Right atrium auricular region (tissue), 2 donors: ENCODE measurements at regions not wholly inside any gene's neighbourhood (a gene's known extent, or its start where the extent isn't known, plus 50 kb on each side); places are given as distances from the start of the nearest gene placed in this dataset.

Source experiments
- DNase-seq: peaks from one replicate; pipeline ENCODE4 v3.0.0-alpha.2; 2019; ENCODE audit warnings: low spot score
- H3K27ac ChIP-seq, 2 donors: fragments of 200-600 bp; sonication (generic); 1 replicate in 1 of 2; 2 replicates in 1 of 2; pipeline ENCODE4 v1.5.1; 2016 to 2019
- H3K27me3 ChIP-seq, 2 donors: fragments of 200-600 bp; sonication (generic); one replicate each; pipeline versions ENCODE4 v1.5.1 to v1.6.0; 2017 to 2019
- H3K36me3 ChIP-seq: fragments of 200-600 bp; sonication (generic); one replicate; pipeline ENCODE4 v1.5.1; 2016
- H3K4me1 ChIP-seq, 2 donors: fragments of 200-600 bp; sonication (generic); one replicate each; pipeline versions ENCODE4 v1.5.1 to v1.6.0; 2017 to 2019
- H3K4me3 ChIP-seq, 2 donors: fragments of 200-600 bp; sonication (generic); 1 replicate in 1 of 2; 2 replicates in 1 of 2; pipeline ENCODE4 v1.5.1; 2017 to 2019; ENCODE audit warnings: mild to moderate bottlenecking in 1 of 2, moderate library complexity in 1 of 2
- H3K9me3 ChIP-seq, 2 donors: fragments of 200-600 bp; sonication (generic); one replicate each; pipeline ENCODE4 v1.5.1; 2019
- TF ChIP-seq, protein P1 (sequence below), 2 donors: fragments of 200-600 bp; sonication (generic); IDR thresholded peaks; one replicate each; pipeline ENCODE4 v1.5.1; 2019; ENCODE audit warnings: antibody characterized with exemption in 2 of 2

DNA sequence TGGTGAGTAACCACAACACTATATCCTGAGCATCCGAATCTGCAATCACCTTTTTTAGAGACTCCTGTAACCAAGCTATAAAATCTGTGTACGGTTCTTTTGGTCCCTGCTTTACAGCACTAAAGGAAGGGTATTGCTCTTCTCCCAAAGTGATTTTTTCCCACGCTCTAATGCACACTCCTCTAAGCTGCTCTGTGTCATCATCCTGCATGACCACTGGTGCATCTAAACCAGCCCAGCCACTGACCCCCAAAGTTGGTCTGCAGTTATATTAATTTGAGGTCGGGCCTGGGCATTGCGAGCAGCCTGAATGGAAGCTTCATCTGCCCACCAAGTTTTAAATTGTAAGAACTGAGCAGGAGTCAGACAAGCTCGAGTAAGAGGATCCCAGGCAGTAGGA, 480.0 kb downstream of the PTPRU start:
- Histone ChIP-seq H3K4me3 (no peak overlapping the region), H3K36me3 (no peaks in the 10 kb centered on the region), H3K27me3 (no peaks in the 10 kb centered on the region), H3K27ac (no peak overlapping the region), H3K4me1 (no peaks in the 10 kb centered on the region), H3K9me3 (peaks cover 0 to 10% of the 10 kb centered on the region in 2 donors)
- TF ChIP-seq, protein P1, sequence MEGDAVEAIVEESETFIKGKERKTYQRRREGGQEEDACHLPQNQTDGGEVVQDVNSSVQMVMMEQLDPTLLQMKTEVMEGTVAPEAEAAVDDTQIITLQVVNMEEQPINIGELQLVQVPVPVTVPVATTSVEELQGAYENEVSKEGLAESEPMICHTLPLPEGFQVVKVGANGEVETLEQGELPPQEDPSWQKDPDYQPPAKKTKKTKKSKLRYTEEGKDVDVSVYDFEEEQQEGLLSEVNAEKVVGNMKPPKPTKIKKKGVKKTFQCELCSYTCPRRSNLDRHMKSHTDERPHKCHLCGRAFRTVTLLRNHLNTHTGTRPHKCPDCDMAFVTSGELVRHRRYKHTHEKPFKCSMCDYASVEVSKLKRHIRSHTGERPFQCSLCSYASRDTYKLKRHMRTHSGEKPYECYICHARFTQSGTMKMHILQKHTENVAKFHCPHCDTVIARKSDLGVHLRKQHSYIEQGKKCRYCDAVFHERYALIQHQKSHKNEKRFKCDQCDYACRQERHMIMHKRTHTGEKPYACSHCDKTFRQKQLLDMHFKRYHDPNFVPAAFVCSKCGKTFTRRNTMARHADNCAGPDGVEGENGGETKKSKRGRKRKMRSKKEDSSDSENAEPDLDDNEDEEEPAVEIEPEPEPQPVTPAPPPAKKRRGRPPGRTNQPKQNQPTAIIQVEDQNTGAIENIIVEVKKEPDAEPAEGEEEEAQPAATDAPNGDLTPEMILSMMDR (IDR thresholded peaks at IDR 0.05) = no peak
- DNase-seq = no peak

- H3K4me1 ChIP-seq = peaks cover 0 to 3% of the 10 kb centered on the region in 2 donors
- H3K9me3 ChIP-seq = peaks cover 0 to 10% of the 10 kb centered on the region in 2 donors
- no peaks in the 10 kb centered on the region for H3K36me3 ChIP-seq
These were observed 477.5 kb downstream of the PTPRU start for GRCh38 chr1:29713857-29714256.

DNA sequence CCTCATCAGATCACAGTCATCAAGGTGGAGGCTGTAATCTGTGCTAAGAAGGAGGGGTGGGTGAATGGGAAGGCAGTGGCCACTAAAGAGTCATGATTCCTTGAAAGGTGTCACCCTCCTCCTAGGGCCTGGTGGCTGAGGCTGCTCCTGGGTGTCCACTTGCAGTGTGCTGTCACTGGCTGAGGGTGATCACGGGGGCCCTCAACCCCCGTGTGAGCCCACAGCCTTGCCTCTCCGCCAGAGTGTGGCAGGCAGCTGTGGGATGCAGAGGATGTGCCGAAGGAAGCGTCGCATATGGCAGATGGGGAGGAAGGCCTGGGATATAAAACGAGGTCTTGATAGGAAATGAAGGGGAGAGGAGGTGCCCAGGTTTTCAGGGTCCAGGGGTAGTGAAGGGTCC, 476.5 kb downstream of the PTPRU start:
- Histone ChIP-seq H3K27me3 (no peaks in the 10 kb centered on the region), H3K27ac (no peak overlapping the region), H3K9me3 (peaks cover 0 to 9% of the 10 kb centered on the region in 2 donors), H3K4me1 (peaks cover 0 to 6% of the 10 kb centered on the region in 2 donors), H3K36me3 (no peaks in the 10 kb centered on the region), H3K4me3 (no peak overlapping the region)
- TF ChIP-seq, protein P1 (IDR thresholded peaks at IDR 0.05) = no peak
- no peak for DNase-seq

More at GRCh38 chr1:29713857-29714256, 477.5 kb downstream of the PTPRU start:
- no peak for DNase-seq
- Histone ChIP-seq H3K27ac (no peak overlapping the region), H3K4me3 (no peak overlapping the region), H3K27me3 (no peaks in the 10 kb centered on the region)
- TF ChIP-seq, protein P1 (IDR thresholded peaks at IDR 0.05) = no peak

DNA sequence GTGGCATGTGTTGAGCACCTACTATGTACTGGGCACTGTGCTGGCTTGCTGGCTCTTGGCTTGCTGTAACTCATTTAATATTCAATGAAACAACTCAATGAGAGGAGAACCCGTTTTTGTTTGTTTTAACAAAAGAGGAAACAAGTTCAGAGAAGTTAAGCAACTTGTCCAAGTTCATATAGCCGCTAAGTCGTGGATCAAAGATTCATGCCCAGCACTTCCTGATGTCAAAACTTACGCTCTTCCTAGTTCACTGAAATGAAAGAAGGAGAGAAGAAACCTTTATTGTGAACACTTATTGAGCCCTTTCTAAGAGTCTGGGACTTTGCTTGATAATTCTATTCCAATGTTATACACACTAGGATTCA, 475.9 kb downstream of the PTPRU start:
- Histone ChIP-seq H3K9me3 (peaks cover 0 to 4% of the 10 kb centered on the region in 2 donors), H3K36me3 (no peaks in the 10 kb centered on the region), H3K27ac (no peak overlapping the region), H3K4me1 (peaks cover 0 to 6% of the 10 kb centered on the region in 2 donors), H3K27me3 (no peaks in the 10 kb centered on the region), H3K4me3 (no peak overlapping the region)
- no peak for DNase-seq
- TF ChIP-seq, protein P1 (IDR thresholded peaks at IDR 0.05) = no peak

- Histone ChIP-seq H3K36me3 (no peaks in the 10 kb centered on the region), H3K4me3 (no peak overlapping the region), H3K9me3 (no peaks in the 10 kb centered on the region), H3K4me1 (peaks cover 0 to 6% of the 10 kb centered on the region in 2 donors), H3K27me3 (no peaks in the 10 kb centered on the region), H3K27ac (no peak overlapping the region)
- DNase-seq = no peak
- TF ChIP-seq, protein P1 (IDR thresholded peaks at IDR 0.05) = no peak
These were observed 475.4 kb downstream of the PTPRU start for GRCh38 chr1:29711582-29712283.
